Neutrophil (primary cell): ENCODE measurements at regions not wholly inside any gene's neighbourhood (a gene's known extent, or its start where the extent isn't known, plus 50 kb on each side); places are given as distances from the start of the nearest gene placed in this dataset.

Source experiments
- H3K27ac ChIP-seq: fragments of 200-600 bp; sonication (generic); 2 replicates; pipeline ENCODE4 v1.5.1; 2016; ENCODE audit warnings: mild to moderate bottlenecking, moderate library complexity
- H3K27me3 ChIP-seq: fragments of 200-600 bp; sonication (generic); 2 replicates; pipeline ENCODE4 v1.6.0; 2016; ENCODE audit warnings: mild to moderate bottlenecking
- H3K36me3 ChIP-seq: fragments of 200-600 bp; sonication (generic); 2 replicates; pipeline ENCODE4 v1.5.1; 2017
- H3K4me1 ChIP-seq, 2 experiments: fragments of 200-600 bp in 1 of 2; sonication (generic) in 1 of 2; 1 replicate in 1 of 2; 2 replicates in 1 of 2; pipeline versions ENCODE4 v1.5.1 to v1.6.1; 2013 to 2016; ENCODE audit warnings: low read depth in 1 of 2, low read length in 1 of 2, mild to moderate bottlenecking in 1 of 2, moderate library complexity in 1 of 2; ENCODE audit not compliant: control insufficient read depth in 1 of 2, insufficient read depth in 1 of 2
- H3K4me3 ChIP-seq, 2 experiments: fragments of 200-600 bp in 1 of 2; sonication (generic) in 1 of 2; 1 replicate in 1 of 2; 2 replicates in 1 of 2; pipeline ENCODE4 v1.5.1; 2013 to 2016; ENCODE audit warnings: low read depth in 1 of 2, low read length in 1 of 2, mild to moderate bottlenecking in 1 of 2, moderate library complexity in 1 of 2
- H3K9me3 ChIP-seq: fragments of 200-600 bp; sonication (generic); 2 replicates; pipeline ENCODE4 v1.5.1; 2016
- TF ChIP-seq, protein P1 (sequence below): fragments of 200-600 bp; sonication (generic); IDR thresholded peaks from 2 replicates; pipeline ENCODE4 v1.5.1; 2016; ENCODE audit warnings: antibody characterized with exemption

DNA sequence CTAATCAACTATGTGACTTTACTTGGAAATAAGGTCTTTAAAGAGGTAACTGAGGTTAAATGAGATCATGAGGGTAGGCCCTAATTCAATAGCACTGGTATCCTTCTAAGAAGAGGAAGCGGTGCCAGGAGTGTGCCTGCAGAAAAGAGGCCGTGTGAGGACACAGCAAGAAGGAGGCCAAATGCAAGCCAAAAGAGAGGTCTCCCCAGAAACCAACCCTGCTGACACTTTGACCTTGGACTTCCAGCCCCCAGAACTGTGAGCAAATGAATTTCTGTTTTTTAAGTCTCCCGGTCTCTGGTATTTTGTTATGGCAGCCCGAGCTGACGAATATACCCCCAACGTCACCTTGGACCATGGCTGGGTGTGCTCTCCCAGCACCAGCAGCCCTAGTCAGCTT lies 257.5 kb upstream of the NCKAP5 start:
- H3K4me1 ChIP-seq, result no peaks in the 10 kb centered on the region
- no peak overlapping the region for H3K27ac ChIP-seq
- H3K36me3 ChIP-seq, result no peaks in the 10 kb centered on the region
- H3K4me3 ChIP-seq, result no peak overlapping the region
- H3K27me3 ChIP-seq, result no peaks in the 10 kb centered on the region
- TF ChIP-seq, protein P1, sequence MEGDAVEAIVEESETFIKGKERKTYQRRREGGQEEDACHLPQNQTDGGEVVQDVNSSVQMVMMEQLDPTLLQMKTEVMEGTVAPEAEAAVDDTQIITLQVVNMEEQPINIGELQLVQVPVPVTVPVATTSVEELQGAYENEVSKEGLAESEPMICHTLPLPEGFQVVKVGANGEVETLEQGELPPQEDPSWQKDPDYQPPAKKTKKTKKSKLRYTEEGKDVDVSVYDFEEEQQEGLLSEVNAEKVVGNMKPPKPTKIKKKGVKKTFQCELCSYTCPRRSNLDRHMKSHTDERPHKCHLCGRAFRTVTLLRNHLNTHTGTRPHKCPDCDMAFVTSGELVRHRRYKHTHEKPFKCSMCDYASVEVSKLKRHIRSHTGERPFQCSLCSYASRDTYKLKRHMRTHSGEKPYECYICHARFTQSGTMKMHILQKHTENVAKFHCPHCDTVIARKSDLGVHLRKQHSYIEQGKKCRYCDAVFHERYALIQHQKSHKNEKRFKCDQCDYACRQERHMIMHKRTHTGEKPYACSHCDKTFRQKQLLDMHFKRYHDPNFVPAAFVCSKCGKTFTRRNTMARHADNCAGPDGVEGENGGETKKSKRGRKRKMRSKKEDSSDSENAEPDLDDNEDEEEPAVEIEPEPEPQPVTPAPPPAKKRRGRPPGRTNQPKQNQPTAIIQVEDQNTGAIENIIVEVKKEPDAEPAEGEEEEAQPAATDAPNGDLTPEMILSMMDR, result no peak
- no peaks in the 10 kb centered on the region for H3K9me3 ChIP-seq

DNA sequence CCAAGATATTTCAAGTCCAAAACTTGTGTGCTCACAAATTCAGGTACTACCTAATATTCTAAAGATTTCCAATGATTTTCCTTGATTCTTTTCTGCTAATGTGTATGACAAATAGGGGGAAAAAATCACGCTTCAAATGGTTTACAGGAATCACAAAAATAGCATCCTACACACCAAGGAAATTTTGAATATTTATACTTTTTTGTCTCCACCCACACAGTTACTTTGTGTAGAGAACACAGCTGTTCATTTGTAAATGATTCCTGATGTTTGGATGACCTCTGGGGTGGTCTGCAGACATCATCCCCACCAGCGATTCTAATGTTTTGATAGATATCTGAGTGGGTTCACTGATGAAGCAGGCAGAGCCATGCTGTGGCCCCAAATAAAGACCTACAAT lies 260.6 kb upstream of the NCKAP5 start:
- no peak overlapping the region for H3K4me3 ChIP-seq
- no peaks in the 10 kb centered on the region for H3K9me3 ChIP-seq
- no peaks in the 10 kb centered on the region for H3K27me3 ChIP-seq
- TF ChIP-seq, protein P1, result no peak
- no peak overlapping the region for H3K27ac ChIP-seq
- no peaks in the 10 kb centered on the region for H3K4me1 ChIP-seq
- no peaks in the 10 kb centered on the region for H3K36me3 ChIP-seq

DNA sequence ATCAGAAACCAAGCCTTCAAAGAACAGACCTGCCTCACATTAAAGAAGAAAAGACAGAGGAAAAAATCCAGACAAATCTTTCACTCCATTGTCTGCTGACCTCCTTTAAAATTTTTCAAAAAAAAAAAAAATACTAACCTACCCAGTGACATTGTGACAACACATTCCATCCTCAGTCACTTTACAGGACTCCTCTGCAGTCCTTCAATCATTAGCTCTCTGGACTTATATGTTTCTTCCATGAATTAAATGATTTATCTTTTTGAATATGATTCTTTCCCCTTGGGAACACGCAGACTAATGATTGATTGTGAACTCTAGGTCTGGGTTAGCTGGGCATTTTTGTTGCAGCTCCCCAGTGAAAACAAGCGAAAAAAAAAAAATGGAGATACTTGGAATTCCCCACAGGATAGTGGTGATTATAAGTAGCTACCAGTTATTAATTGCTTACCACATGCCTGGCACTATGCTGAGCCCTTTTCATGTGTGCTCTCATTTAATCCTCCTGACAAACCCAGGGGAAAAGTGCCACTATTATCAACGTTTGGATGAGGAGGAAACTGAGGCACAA lies 261.3 kb upstream of the NCKAP5 start:
- Histone ChIP-seq H3K4me1 (no peaks in the 10 kb centered on the region), H3K9me3 (no peaks in the 10 kb centered on the region), H3K27me3 (no peaks in the 10 kb centered on the region), H3K36me3 (no peaks in the 10 kb centered on the region), H3K27ac (no peak overlapping the region), H3K4me3 (no peak overlapping the region)
- TF ChIP-seq, protein P1, result no peak

DNA sequence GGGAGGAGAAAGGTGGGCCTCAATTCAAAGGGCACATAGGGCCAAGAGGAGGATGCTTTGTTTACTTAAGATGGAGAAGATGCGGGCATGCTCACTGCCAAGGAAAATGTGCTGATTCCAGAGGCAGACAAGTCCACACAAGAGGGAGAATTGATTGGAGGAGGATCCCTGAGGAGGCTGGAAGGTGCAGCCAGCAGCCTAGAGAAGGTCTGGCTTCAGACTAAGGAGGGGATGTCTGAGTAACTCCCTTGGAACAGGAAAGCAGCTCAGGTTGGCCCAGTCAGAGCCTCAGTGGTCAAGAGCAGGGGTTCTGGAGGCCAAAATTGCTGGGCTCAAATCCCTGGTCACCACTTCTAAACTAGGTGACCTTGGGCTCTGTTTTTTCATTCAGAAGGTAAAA lies 265.5 kb upstream of the NCKAP5 start:
- no peaks in the 10 kb centered on the region for H3K36me3 ChIP-seq
- no peak overlapping the region for H3K27ac ChIP-seq
- TF ChIP-seq, protein P1, result no peak

DNA sequence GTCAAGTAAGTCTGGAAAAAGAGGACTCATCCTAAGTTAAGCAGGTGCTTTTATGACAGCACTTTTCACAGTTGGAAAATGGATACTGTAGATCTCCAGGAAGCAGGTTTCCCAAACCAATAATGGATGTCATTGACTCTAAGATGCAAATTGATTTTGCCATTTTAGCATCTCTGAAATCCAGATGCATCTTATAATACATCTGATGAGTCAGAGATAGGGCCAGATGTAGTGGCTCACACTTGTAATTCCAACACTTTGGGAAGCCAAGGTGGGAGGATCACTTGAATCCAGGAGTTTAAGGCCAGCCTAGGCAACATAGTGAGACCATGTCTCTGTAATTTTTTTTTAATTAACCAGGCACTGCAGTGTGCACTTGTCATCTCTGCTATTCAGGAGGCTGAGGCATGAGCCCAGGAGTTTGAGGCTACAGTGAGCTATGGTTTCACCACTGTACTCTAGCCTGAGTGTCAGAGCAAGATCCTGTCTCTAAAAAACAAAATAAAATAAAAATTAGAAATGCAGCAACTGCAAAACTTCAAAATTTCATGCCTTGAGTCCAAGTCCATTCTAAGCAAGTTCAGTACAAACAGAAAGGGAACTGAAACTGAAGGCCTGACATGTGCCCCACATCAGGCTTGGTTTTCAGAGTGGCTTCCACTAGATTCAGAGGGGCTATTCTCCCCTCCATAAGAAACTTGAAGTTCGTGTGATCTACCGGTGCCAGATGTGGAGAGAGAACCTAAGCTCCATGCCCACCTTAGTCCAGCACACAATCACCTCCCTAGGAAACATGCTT lies 267.8 kb upstream of the NCKAP5 start:
- Histone ChIP-seq H3K27me3 (no peaks in the 10 kb centered on the region), H3K4me1 (no peaks in the 10 kb centered on the region), H3K27ac (no peak overlapping the region), H3K4me3 (no peak overlapping the region), H3K36me3 (no peaks in the 10 kb centered on the region), H3K9me3 (no peaks in the 10 kb centered on the region)
- TF ChIP-seq, protein P1, result no peak

More for the DNA sequence above, 265.5 kb upstream of the NCKAP5 start:
- no peaks in the 10 kb centered on the region for H3K4me1 ChIP-seq
- no peaks in the 10 kb centered on the region for H3K27me3 ChIP-seq
- no peaks in the 10 kb centered on the region for H3K9me3 ChIP-seq
- H3K4me3 ChIP-seq, result no peak overlapping the region
